NCI-H460 (cell line): ENCODE measurements at regions not wholly inside any gene's neighbourhood (a gene's known extent, or its start where the extent isn't known, plus 50 kb on each side); places are given as distances from the start of the nearest gene placed in this dataset.

Experiments used
- DNase-seq: peaks from one replicate; pipeline ENCODE4 v3.0.0-alpha.2; 2016; ENCODE audit warnings: low read depth; ENCODE audit errors: extremely low read depth

- DNase-seq: no peak
Observed at GRCh38 chr1:229950908-229951307, 116.1 kb upstream of the GALNT2 start.

GRCh38 chr1:229951856-229952534 lies 115.0 kb upstream of the GALNT2 start:
- DNase-seq: no peak

- DNase-seq: no peak
Observed at GRCh38 chr1:229952670-229953520, 114.1 kb upstream of the GALNT2 start.

- no peak for DNase-seq
Observed at GRCh38 chr1:229953736-229954326, 113.2 kb upstream of the GALNT2 start.

GRCh38 chr1:229964281-229964680 lies 102.8 kb upstream of the GALNT2 start:
- DNase-seq: no peak

GRCh38 chr1:229970714-229971113 lies 96.3 kb upstream of the GALNT2 start:
- DNase-seq: no peak

- DNase-seq: no peak
Observed at GRCh38 chr1:229971141-229971540, 95.9 kb upstream of the GALNT2 start.

GRCh38 chr1:229972600-229973296 lies 94.3 kb upstream of the GALNT2 start:
- no peak for DNase-seq

GRCh38 chr1:229973297-229973612 lies 93.8 kb upstream of the GALNT2 start:
- DNase-seq: no peak

- no peak for DNase-seq
Observed at GRCh38 chr1:229975047-229975446, 92.0 kb upstream of the GALNT2 start.

GRCh38 chr1:229980009-229980408 lies 87.0 kb upstream of the GALNT2 start:
- no peak for DNase-seq

GRCh38 chr1:229981736-229982135 lies 85.3 kb upstream of the GALNT2 start:
- no peak for DNase-seq

GRCh38 chr1:229984310-229984991 lies 82.6 kb upstream of the GALNT2 start:
- no peak for DNase-seq

GRCh38 chr1:229984992-229985612 lies 81.9 kb upstream of the GALNT2 start:
- no peak for DNase-seq

GRCh38 chr1:229985613-229986010 lies 81.4 kb upstream of the GALNT2 start:
- no peak for DNase-seq

GRCh38 chr1:229986737-229987337 lies 80.2 kb upstream of the GALNT2 start:
- DNase-seq: no peak

GRCh38 chr1:229987953-229988352 lies 79.1 kb upstream of the GALNT2 start:
- DNase-seq: no peak

- DNase-seq: no peak
Observed at GRCh38 chr1:229988534-229988933, 78.5 kb upstream of the GALNT2 start.

- DNase-seq: no peak
Observed at GRCh38 chr1:229989591-229990248, 77.3 kb upstream of the GALNT2 start.
